ENCODE measurements at regions not wholly inside any gene's neighbourhood (a gene's known extent, or its start where the extent isn't known, plus 50 kb on each side); places are given as distances from the start of the nearest gene placed in this dataset.

DNA sequence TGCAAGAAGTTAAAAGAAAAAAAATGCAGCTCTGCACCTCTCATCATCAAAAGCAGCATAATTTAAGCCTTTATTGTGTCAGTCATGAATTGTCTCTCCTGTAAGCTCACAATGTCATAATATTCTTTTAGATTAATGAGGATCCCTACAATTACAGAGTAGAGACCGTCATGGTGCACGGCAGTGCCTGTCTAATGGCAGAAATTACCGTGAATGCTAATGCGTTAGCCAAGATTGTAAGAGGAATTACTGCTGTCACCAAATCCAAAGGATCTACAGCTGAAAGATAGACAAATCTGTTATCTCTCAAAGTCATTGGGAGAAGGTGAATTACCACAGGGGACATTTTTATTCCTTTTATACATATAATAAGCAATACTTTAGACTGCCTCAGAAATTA, 631.6 kb upstream of the NRSN1 start:
- Mint-ChIP-seq H3K4me3 (no peak overlapping the region), H3K27me3 (no peaks in the 10 kb centered on the region), H3K9me3 (peaks cover 8% of the 10 kb centered on the region), H3K4me1 (ENCODE audit: unreplicated experiment) (peaks cover 6% of the 10 kb centered on the region), H3K27ac (no peak overlapping the region), H3K36me3 (peaks cover 5% of the 10 kb centered on the region)
- no peak for DNase-seq (ENCODE audit: extremely low spot score, unreplicated experiment)
- TF ChIP-seq, protein P1, sequence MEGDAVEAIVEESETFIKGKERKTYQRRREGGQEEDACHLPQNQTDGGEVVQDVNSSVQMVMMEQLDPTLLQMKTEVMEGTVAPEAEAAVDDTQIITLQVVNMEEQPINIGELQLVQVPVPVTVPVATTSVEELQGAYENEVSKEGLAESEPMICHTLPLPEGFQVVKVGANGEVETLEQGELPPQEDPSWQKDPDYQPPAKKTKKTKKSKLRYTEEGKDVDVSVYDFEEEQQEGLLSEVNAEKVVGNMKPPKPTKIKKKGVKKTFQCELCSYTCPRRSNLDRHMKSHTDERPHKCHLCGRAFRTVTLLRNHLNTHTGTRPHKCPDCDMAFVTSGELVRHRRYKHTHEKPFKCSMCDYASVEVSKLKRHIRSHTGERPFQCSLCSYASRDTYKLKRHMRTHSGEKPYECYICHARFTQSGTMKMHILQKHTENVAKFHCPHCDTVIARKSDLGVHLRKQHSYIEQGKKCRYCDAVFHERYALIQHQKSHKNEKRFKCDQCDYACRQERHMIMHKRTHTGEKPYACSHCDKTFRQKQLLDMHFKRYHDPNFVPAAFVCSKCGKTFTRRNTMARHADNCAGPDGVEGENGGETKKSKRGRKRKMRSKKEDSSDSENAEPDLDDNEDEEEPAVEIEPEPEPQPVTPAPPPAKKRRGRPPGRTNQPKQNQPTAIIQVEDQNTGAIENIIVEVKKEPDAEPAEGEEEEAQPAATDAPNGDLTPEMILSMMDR (conservative IDR thresholded peaks at IDR 0.05), result no peak

DNA sequence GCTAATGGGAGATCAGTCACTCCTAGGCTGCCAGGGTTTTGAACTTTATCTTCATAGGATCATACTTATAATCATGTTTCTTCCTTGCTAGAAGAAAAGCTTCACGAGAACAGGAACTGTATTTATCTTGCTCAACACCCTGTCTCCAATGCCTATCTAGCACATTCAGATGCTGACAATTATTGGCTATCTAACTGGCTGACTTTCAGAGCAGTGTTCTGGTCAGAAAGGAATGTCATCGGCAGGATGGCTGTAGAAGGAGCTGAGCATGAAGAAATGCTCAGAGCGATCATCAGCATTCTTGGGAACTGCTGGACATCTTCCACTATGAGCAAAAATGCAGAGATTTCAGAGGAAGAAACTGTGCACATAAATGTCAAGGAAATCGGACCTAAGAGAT, 628.0 kb upstream of the NRSN1 start:
- Mint-ChIP-seq H3K4me1 (ENCODE audit: unreplicated experiment) (peaks cover 6% of the 10 kb centered on the region), H3K9me3 (peaks cover 5% of the 10 kb centered on the region), H3K27me3 (no peaks in the 10 kb centered on the region), H3K4me3 (no peak overlapping the region), H3K27ac (no peak overlapping the region), H3K36me3 (no peaks in the 10 kb centered on the region)
- TF ChIP-seq, protein P1 (conservative IDR thresholded peaks at IDR 0.05), result no peak
- no peak for DNase-seq (ENCODE audit: extremely low spot score, unreplicated experiment)

DNA sequence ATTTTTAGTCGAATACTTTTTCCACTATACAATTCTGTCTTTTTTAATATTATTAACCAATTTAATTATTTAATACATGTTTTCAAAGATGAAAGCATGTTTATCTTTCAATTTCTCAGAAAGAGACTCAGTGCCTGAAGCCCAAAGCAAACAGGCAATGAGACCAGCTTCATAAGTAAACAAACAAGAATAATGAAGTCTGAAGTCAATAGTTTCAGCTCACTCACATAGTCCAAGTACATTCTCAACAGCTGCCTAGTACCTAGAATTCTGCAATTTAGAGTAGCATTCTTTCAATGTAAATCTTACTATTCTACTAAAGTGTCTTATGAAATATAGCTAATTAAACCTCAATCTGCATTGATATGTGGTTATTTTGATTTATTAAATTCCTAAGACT, 626.5 kb upstream of the NRSN1 start:
- H3K27ac Mint-ChIP-seq, result no peak overlapping the region
- TF ChIP-seq, protein P1 (conservative IDR thresholded peaks at IDR 0.05), result no peak
- no peaks in the 10 kb centered on the region for H3K27me3 Mint-ChIP-seq
- H3K4me1 Mint-ChIP-seq (ENCODE audit: unreplicated experiment), result peaks cover 6% of the 10 kb centered on the region
- no peak for DNase-seq (ENCODE audit: extremely low spot score, unreplicated experiment)
- H3K36me3 Mint-ChIP-seq, result no peaks in the 10 kb centered on the region
- no peak overlapping the region for H3K4me3 Mint-ChIP-seq
- no peaks in the 10 kb centered on the region for H3K9me3 Mint-ChIP-seq

GRCh38 chr6:23503173-23503572, 622.8 kb upstream of the NRSN1 start:
- H3K4me1 Mint-ChIP-seq (ENCODE audit: unreplicated experiment), result peaks cover 4% of the 10 kb centered on the region
- no peaks in the 10 kb centered on the region for H3K27me3 Mint-ChIP-seq
- no peak overlapping the region for H3K4me3 Mint-ChIP-seq
- H3K36me3 Mint-ChIP-seq, result no peaks in the 10 kb centered on the region
- H3K9me3 Mint-ChIP-seq, result no peaks in the 10 kb centered on the region
- H3K27ac Mint-ChIP-seq, result no peak overlapping the region
- TF ChIP-seq, protein P1 (conservative IDR thresholded peaks at IDR 0.05), result no peak
- no peak for DNase-seq (ENCODE audit: extremely low spot score, unreplicated experiment)

DNA sequence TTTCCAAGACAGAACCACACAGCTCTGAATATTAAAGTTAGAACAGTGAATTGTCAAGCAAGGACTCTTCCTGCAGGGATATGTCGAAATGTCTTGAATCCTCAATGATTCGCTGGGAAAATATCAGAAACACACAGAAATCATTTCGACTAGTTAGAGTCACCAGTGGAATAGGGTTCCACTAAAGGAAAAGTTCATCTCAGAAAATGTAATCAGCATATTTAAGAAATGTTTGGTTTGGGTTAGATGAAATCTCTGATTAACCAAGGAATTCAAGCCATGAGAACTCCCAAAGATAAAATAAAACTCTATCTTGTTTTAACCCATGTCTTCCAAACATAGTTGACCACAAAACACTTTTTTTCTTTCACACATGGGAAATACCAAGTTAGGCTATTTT, 621.0 kb upstream of the NRSN1 start:
- no peak overlapping the region for H3K27ac Mint-ChIP-seq
- TF ChIP-seq, protein P1 (conservative IDR thresholded peaks at IDR 0.05), result no peak
- no peaks in the 10 kb centered on the region for H3K9me3 Mint-ChIP-seq
- no peaks in the 10 kb centered on the region for H3K4me1 Mint-ChIP-seq (ENCODE audit: unreplicated experiment)
- H3K36me3 Mint-ChIP-seq, result no peaks in the 10 kb centered on the region
- no peak for DNase-seq (ENCODE audit: extremely low spot score, unreplicated experiment)
- H3K4me3 Mint-ChIP-seq, result no peak overlapping the region
- no peaks in the 10 kb centered on the region for H3K27me3 Mint-ChIP-seq

Data from type B pancreatic cell (in vitro differentiated cells).